GM13977 (cell line): ENCODE measurements at regions not wholly inside any gene's neighbourhood (a gene's known extent, or its start where the extent isn't known, plus 50 kb on each side); places are given as distances from the start of the nearest gene placed in this dataset.

ENCODE experiments used
- DNase-seq: peaks from one replicate; pipeline ENCODE4 v3.0.0; 2012; ENCODE audit warnings: low spot score
- in situ Hi-C: fragments of 300-500 bp; cut with MboI; formaldehyde crosslinking; loops from one replicate; pipeline ENCODE4 v1.12.0; 2022; ENCODE audit warnings: low sequenced_read_pairs, low pct_unique_long_range_greater_than_20kb, mixed read lengths, inconsistent platforms; ENCODE audit not compliant: unreplicated experiment
- TF ChIP-seq, protein P1 (sequence below): IDR thresholded peaks from 2 replicates; pipeline ENCODE4 v1.5.1; 2012; ENCODE audit warnings: mild to moderate bottlenecking, control low read depth; ENCODE audit not compliant: insufficient read depth; ENCODE audit errors: extremely low read depth, missing control alignments

DNA sequence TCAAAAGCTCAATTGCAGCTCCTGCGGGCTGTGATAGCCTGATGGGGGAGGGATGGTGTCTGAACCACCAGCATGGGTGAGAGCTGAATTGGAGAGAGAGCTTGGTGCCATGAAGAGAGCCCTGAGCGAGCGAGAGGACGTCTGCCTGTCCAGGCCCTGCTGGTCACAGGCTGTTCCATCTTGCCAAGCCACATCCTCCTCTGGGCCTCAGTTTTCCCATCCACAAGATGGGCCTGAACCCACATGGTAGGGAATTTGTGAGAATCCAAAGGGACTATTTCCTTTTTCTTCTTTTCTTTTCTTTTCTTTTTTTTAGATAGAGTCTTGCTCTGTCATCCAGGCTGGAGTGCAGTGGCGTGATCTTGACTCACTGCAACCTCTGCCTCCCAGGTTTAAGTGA, 276.4 kb downstream of the VRK1 start:
- in situ Hi-C loops, result no loop called here
- TF ChIP-seq, protein P1, sequence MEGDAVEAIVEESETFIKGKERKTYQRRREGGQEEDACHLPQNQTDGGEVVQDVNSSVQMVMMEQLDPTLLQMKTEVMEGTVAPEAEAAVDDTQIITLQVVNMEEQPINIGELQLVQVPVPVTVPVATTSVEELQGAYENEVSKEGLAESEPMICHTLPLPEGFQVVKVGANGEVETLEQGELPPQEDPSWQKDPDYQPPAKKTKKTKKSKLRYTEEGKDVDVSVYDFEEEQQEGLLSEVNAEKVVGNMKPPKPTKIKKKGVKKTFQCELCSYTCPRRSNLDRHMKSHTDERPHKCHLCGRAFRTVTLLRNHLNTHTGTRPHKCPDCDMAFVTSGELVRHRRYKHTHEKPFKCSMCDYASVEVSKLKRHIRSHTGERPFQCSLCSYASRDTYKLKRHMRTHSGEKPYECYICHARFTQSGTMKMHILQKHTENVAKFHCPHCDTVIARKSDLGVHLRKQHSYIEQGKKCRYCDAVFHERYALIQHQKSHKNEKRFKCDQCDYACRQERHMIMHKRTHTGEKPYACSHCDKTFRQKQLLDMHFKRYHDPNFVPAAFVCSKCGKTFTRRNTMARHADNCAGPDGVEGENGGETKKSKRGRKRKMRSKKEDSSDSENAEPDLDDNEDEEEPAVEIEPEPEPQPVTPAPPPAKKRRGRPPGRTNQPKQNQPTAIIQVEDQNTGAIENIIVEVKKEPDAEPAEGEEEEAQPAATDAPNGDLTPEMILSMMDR, result no peak
- no peak for DNase-seq

DNA sequence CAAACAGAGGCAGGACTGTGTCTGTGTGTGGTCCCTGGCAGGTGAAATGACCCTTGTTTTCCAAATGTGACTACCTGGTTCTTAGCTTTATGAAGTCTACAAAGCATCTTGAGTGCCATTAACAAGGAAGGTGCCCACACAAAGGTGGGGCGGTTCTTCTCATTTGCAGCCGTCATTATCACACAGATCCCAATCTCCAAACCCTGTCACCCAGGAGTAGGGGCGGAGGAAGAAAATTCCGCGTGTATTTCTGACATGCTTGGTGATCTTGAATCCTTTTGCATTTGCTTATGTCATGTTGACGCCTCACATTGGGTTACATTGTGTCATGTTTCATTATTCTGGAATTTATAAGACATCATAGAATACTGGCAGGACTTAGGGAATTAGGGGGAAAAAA, 277.3 kb downstream of the VRK1 start:
- DNase-seq, result no peak
- in situ Hi-C loops, result no loop called here
- TF ChIP-seq, protein P1, result no peak

DNA sequence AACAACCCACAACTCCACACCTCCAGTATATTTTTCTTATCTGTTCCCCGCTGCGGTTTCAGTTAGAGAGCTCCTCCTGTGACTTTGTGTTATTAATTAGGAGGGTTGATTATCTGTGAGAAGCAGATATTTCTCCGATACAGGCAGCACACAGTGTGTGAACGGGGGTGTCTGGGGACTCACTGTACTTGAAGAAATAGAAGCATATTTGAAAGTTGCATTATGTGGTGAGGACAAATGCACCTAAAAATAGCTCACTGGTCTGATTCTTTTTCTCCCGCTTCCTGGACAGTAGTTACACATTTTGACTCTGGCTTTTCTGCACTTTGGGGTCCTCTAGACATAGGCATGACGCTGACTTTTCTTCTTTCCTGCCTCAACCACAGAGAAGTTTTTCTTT, 277.7 kb downstream of the VRK1 start:
- DNase-seq, result peak; percentile 20
- TF ChIP-seq, protein P1, result no peak

DNA sequence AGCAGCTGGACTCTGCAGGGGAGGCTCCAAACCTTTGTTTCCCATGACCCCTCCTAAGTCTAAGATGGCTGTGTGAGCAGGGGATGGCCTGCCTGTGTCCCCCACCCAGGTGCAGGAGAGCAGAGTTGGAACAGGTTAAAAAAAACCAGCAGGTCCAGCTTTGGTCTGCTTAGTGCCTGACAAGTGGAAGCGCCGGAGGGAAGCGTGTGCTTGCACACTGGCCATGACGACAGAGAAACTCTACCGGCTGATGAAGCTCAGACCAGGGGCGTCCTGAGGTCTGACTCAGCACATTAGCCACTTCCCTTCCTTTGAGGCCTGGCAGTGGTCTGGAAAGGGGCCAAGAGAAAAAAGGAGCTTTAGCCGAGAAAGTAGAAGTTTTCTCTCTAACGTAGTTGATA, 280.1 kb downstream of the VRK1 start:
- in situ Hi-C loops, result no loop called here
- peak; percentile 31 for DNase-seq
- TF ChIP-seq, protein P1, result no peak

More for the DNA sequence above, 277.7 kb downstream of the VRK1 start:
- in situ Hi-C loops, result no loop called here

DNA sequence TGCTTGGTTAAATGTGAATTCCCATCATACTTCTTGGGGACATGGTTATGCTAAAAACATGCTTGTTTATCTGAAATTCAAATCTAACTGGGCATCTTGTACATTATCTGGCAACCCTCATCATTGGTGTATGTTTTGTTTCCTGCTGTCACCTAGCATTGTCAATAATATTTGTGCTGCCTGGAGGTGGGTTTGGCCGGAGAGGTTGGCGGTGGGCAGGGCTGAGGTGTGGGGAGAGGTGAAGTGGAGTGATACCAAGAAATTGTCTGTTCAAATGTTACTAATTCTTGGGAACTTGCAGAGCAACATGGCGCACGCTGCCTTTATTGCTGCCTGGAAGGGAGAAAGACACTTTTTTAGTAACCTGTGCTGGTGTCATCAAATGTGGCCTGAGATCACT, 280.5 kb downstream of the VRK1 start:
- DNase-seq, result no peak
- in situ Hi-C loops, result no loop called here
- TF ChIP-seq, protein P1, result no peak

DNA sequence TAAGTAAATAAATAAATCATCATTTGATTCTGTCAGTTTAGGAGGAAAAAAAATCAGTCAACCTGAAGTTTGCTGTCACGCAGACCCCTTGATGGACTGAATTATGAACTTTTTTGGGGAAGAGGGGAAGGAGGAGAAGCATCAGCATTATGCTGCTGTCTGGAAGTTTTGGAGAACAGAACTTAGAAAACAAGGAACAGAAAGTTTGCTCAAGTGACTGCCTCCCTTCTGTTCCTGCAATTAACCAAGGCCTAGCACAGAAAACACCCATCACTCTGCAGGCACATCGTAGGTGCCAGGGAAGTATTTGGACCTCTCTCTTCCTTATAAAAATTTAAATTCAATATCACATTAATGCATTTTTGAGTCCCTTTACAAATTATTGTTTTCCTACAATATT, 283.8 kb downstream of the VRK1 start:
- no peak for DNase-seq
- TF ChIP-seq, protein P1, result no peak
- in situ Hi-C loops, result no loop called here

DNA sequence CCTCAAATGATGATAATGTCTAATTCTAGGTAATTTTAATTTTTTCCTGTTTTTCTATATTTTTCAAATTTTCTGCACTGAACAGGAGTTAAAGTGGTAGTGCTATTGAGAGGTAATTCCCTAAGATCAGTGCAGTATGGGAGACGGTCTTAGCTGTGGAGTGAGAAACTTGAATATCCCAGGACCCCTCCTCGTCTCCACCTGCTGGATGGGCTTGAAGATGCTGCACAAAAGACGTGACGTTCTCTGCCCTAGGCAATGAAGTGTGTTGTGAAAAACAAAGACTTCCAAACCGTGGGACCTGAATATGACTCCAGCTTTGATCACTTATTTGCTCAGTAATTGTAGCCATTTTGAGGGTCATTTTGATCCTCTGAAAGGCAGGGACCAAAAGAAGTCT, 298.1 kb downstream of the VRK1 start:
- DNase-seq, result no peak
- TF ChIP-seq, protein P1, result no peak
- in situ Hi-C loops, result no loop called here
